AG09319 (cell line): ENCODE measurements at regions not wholly inside any gene's neighbourhood (a gene's known extent, or its start where the extent isn't known, plus 50 kb on each side); places are given as distances from the start of the nearest gene placed in this dataset.
"Not testable (repeated sequence)": the region's sequence is repeated elsewhere in the genome, so short reads cannot be mapped to it uniquely, and the experiment has no call there.

Experiments used
- DNase-seq: peaks from one replicate; pipeline ENCODE4 v3.0.0-alpha.2; 2010; ENCODE audit warnings: low read depth; ENCODE audit errors: extremely low read depth
- CTCF ChIP-seq: IDR thresholded peaks from 2 replicates; pipeline ENCODE4 v1.5.1; 2011; ENCODE audit warnings: low read depth, mild to moderate bottlenecking, inconsistent platforms, low read length, moderate library complexity

DNA sequence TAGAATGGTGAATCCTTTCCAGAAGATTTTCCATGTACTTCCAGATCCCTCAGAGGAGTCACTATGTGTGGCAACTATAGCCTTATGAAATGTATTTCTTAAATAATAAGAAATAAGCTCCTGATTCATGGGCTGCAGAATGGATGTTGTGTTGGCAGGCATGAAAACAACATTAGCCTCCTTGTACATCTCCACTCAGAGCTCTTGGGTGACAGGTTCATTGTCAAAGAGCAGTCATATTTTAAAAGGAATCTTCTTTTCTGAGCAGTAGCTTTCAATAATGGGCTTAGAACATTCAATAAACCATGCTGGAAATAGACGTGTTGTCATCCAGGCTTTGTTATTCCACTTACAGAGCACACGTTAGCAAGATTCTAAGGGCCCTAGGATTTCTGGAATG lies 96.6 kb downstream of the CDC7 start:
- no peak for DNase-seq
- no peak for TF ChIP-seq CTCF

- DNase-seq: no peak
- no peak for TF ChIP-seq CTCF
Observed at GRCh38 chr1:91600431-91601337, 100.0 kb downstream of the CDC7 start.

DNA sequence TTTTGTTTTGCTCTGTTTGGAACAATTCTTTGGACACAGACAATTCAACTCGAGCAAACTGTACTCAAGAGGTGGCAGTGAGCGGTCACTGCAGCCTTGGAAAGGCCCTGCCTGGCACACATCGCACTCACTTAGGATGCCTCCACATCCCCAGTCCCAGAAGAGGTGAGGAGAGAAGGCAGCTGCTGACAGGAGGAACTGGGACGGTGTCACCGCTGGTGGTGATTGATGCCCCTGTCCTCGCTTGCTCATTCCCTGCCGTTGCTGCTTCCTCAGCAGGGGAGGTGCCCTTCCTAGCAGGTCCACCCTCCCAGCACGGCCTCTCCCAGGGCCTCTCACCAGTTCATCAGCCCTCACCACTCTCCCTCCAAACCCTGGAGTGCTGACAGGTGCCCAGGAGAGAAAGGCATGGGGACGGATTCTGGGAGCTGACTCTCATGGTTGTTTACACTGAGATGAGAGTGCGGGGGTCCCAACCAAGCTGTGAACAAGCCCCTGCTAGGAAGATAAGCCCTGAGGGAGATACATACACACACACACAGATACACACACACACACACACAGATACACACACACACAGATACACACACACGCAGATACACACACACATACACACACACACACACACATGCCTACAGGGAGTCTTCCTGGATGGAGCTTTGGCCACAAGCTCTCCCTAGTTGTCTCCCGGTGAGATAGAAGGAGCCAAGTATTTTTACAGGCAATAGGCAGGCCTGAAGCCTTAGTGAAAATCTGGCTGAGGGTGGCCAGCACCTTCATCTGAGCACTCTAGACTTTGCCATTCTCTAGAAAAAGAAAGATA lies 101.1 kb downstream of the CDC7 start:
- no peak for DNase-seq
- TF ChIP-seq CTCF: no peak

GRCh38 chr1:91603409-91603808 lies 102.8 kb downstream of the CDC7 start:
- TF ChIP-seq CTCF: no peak

GRCh38 chr1:91604632-91605031 lies 104.0 kb downstream of the CDC7 start:
- no peak for DNase-seq
- no peak for TF ChIP-seq CTCF

More at GRCh38 chr1:91603409-91603808, 102.8 kb downstream of the CDC7 start:
- DNase-seq: no peak

DNA sequence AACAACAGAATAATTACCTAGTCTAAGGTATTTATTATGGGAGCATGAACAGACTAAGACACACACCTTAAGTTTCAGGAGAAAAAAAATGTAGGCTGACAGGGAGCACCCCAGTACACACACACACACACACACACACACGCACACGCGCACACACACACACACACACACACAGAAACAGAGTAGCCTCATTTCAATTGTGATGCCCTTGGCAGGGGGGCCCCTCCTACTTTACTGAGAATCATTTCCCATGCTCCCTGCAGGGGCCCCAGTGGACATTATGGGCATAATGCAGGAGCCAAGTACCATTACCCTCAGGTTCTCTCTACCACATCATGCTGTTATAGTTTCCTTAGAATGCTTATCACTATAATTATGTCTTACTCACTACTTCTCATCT lies 104.9 kb downstream of the CDC7 start:
- DNase-seq: no peak
- TF ChIP-seq CTCF: no peak

GRCh38 chr1:91606546-91607078 lies 106.0 kb downstream of the CDC7 start:
- no peak for TF ChIP-seq CTCF
- no peak for DNase-seq

DNA sequence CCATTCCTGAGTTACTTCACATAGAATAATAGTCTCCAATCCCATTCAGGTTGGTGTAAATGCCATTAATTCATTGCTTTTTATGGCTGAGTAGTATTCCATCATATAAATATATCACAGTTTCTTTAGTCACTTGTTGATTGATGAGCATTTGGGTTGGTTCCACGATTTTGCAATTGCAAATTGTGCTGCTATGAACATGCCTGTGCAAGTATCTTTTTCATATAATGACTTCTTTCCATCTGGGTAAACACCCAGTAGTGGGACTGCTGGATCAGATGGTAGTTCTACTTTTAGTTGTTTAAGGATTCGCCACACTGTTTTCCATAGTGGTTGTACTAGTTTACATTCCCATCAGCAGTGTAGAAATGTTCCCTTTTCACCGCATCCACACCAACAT lies 107.0 kb downstream of the CDC7 start:
- DNase-seq: not testable (repeated sequence)
